ENCODE measurements at regions not wholly inside any gene's neighbourhood (a gene's known extent, or its start where the extent isn't known, plus 50 kb on each side); places are given as distances from the start of the nearest gene placed in this dataset.

GRCh38 chr5:135207866-135208265 is 173.8 kb upstream of the PITX1 start:
- DNase-seq (ENCODE audit: low read depth), result no peak
- H3K4me3 ChIP-seq (ENCODE audit: low read length), result no peak overlapping the region

GRCh38 chr5:135206862-135207261 is 172.8 kb upstream of the PITX1 start:
- DNase-seq (ENCODE audit: low read depth), result no peak
- TF ChIP-seq CTCF (conservative IDR thresholded peaks at IDR 0.05; ENCODE audit: low read depth, low read length), result no peak
- H3K4me3 ChIP-seq (ENCODE audit: low read length), result no peak overlapping the region

More at GRCh38 chr5:135207866-135208265, 173.8 kb upstream of the PITX1 start:
- no peak for TF ChIP-seq CTCF (conservative IDR thresholded peaks at IDR 0.05; ENCODE audit: low read depth, low read length)

GRCh38 chr5:135205632-135206349 is 171.8 kb upstream of the PITX1 start:
- no peak for TF ChIP-seq CTCF (conservative IDR thresholded peaks at IDR 0.05; ENCODE audit: low read depth, low read length)
- no peak overlapping the region for H3K4me3 ChIP-seq (ENCODE audit: low read length)
- DNase-seq (ENCODE audit: low read depth), result no peak

- H3K4me3 ChIP-seq (ENCODE audit: low read length), result no peak overlapping the region
- no peak for DNase-seq (ENCODE audit: low read depth)
- TF ChIP-seq CTCF (conservative IDR thresholded peaks at IDR 0.05; ENCODE audit: low read depth, low read length), result peak; percentile 39
Measured at GRCh38 chr5:135204151-135204600, 170.1 kb upstream of the PITX1 start.

GRCh38 chr5:135203593-135204036 is 169.6 kb upstream of the PITX1 start:
- peak; percentile 41 for TF ChIP-seq CTCF (conservative IDR thresholded peaks at IDR 0.05; ENCODE audit: low read depth, low read length)
- DNase-seq (ENCODE audit: low read depth), result no peak
- no peak overlapping the region for H3K4me3 ChIP-seq (ENCODE audit: low read length)

GRCh38 chr5:135203019-135203418 is 169.0 kb upstream of the PITX1 start:
- no peak overlapping the region for H3K4me3 ChIP-seq (ENCODE audit: low read length)
- no peak for TF ChIP-seq CTCF (conservative IDR thresholded peaks at IDR 0.05; ENCODE audit: low read depth, low read length)
- no peak for DNase-seq (ENCODE audit: low read depth)

GRCh38 chr5:135199919-135200318 is 165.9 kb upstream of the PITX1 start:
- no peak for TF ChIP-seq CTCF (conservative IDR thresholded peaks at IDR 0.05; ENCODE audit: low read depth, low read length)
- H3K4me3 ChIP-seq (ENCODE audit: low read length), result no peak overlapping the region
- no peak for DNase-seq (ENCODE audit: low read depth)

Measured in retinal pigment epithelial cell (primary cell).